CD4-positive, alpha-beta T cell treated with Interleukin-6 at 100 ng/mL for 8 hours (primary cell): ENCODE measurements at regions not wholly inside any gene's neighbourhood (a gene's known extent, or its start where the extent isn't known, plus 50 kb on each side); places are given as distances from the start of the nearest gene placed in this dataset.

Experiments
- DNase-seq: peaks from one replicate; pipeline ENCODE4 v3.0.0-alpha.2; 2020; ENCODE audit warnings: mixed read lengths, low spot score

- DNase-seq: no peak
Measured at GRCh38 chr12:89994911-89995310, 286.3 kb upstream of the ATP2B1 start.

GRCh38 chr12:89993632-89994031 lies 285.0 kb upstream of the ATP2B1 start:
- no peak for DNase-seq

GRCh38 chr12:89992668-89993451 lies 284.2 kb upstream of the ATP2B1 start:
- no peak for DNase-seq

- DNase-seq: no peak
Measured at GRCh38 chr12:89991807-89992590, 283.4 kb upstream of the ATP2B1 start.

GRCh38 chr12:89988188-89988915 lies 279.7 kb upstream of the ATP2B1 start:
- DNase-seq: no peak

- DNase-seq: no peak
Measured at GRCh38 chr12:89985935-89986334, 277.3 kb upstream of the ATP2B1 start.

GRCh38 chr12:89984846-89985245 lies 276.2 kb upstream of the ATP2B1 start:
- no peak for DNase-seq

GRCh38 chr12:89983622-89984021 lies 275.0 kb upstream of the ATP2B1 start:
- no peak for DNase-seq

GRCh38 chr12:89980236-89980635 lies 271.6 kb upstream of the ATP2B1 start:
- DNase-seq: no peak

- DNase-seq: no peak
Measured at GRCh38 chr12:89977405-89978085, 268.9 kb upstream of the ATP2B1 start.

GRCh38 chr12:89976866-89977265 lies 268.2 kb upstream of the ATP2B1 start:
- no peak for DNase-seq

- DNase-seq: no peak
Measured at GRCh38 chr12:89975574-89975973, 266.9 kb upstream of the ATP2B1 start.

- DNase-seq: no peak
Measured at GRCh38 chr12:89971880-89972279, 263.2 kb upstream of the ATP2B1 start.

GRCh38 chr12:89970722-89971121 lies 262.1 kb upstream of the ATP2B1 start:
- DNase-seq: no peak

- DNase-seq: no peak
Measured at GRCh38 chr12:89969093-89969492, 260.5 kb upstream of the ATP2B1 start.

- no peak for DNase-seq
Measured at GRCh38 chr12:89968151-89968700, 259.6 kb upstream of the ATP2B1 start.

- DNase-seq: no peak
Measured at GRCh38 chr12:89966495-89967240, 258.0 kb upstream of the ATP2B1 start.

GRCh38 chr12:89965993-89966392 lies 257.4 kb upstream of the ATP2B1 start:
- DNase-seq: no peak

GRCh38 chr12:89962648-89963047 lies 254.0 kb upstream of the ATP2B1 start:
- no peak for DNase-seq

- DNase-seq: no peak
Measured at GRCh38 chr12:89960607-89961394, 252.2 kb upstream of the ATP2B1 start.
